ENCODE measurements at regions not wholly inside any gene's neighbourhood (a gene's known extent, or its start where the extent isn't known, plus 50 kb on each side); places are given as distances from the start of the nearest gene placed in this dataset.

DNA sequence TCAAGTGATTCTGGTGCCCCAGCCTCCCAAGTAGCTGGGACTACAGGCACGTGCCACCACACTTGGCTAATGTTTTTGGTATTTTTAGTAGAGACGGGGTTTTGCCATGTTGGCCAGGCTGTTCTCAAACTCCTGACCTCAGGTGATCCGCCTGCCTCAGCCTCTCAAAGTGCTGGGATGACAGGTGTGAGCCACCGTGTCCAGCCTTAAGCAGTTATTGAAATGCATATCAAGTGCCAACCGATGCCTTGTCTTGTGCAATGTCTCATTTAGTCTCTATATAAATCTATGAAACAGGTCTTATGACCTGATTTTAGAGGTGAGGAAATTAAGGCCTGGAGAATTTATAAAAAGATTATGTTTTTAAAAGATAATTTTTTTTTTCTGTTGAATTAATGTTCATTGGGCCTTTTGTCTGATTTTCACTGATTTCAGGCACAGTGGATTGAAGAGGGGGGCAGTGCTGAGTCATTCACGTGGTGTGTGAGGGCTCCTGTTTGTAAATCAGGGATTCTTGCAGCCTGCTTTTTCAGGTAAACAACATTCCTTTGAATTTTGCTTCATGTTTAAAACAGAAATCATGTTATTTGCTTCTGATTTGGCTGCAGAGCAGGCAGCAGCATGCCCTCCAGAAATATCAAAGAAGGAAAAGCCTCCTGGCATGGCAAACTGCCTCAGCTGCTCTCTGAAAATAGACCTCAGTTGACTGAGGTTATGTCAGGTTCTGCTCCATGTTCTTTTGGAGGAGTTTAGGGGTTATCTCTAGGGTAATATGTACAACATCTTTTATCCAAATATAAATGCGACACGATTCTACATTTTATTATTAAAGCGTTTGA lies 407.0 kb upstream of the RGMA start:
- in situ Hi-C loops (cut with MboI), result no loop called here
- Histone ChIP-seq H3K4me3 (no peak overlapping the region), H4K20me1 (replicated peaks; ENCODE audit: control insufficient read depth, insufficient read depth, low read length) (no peaks in the 10 kb centered on the region), H3K4me1 (replicated peaks in 1 of 2; ENCODE audit: control insufficient read depth in 2 of 2, insufficient read depth in 2 of 2, low read length in 2 of 2) (no peaks in the 10 kb centered on the region), H3K79me2 (ENCODE audit: control insufficient read depth, insufficient read depth, low read length) (no peaks in the 10 kb centered on the region), H3K9me1 (ENCODE audit: control insufficient read depth, insufficient read depth, low read length) (no peaks in the 10 kb centered on the region), H2AFZ (ENCODE audit: low read depth, low read length) (no peak overlapping the region), H3K4me2 (ENCODE audit: insufficient read depth, low read length) (no peak overlapping the region), H3K27me3 (ENCODE audit: control insufficient read depth in 2 of 2, insufficient read depth in 2 of 2, low read length in 2 of 2) (no peaks in the 10 kb centered on the region), H3K27ac (ENCODE audit: extremely low read depth, low read depth, low read length) (no peak overlapping the region), H3K9me3 (replicated peaks; ENCODE audit: control insufficient read depth, insufficient read depth, low read depth, low read length) (no peaks in the 10 kb centered on the region), H3K9ac (ENCODE audit: insufficient read depth in 1 of 2, low read depth in 2 of 2, low read length in 2 of 2) (no peak overlapping the region), H3K36me3 (ENCODE audit: control insufficient read depth, insufficient read depth, low read length) (no peaks in the 10 kb centered on the region)
- intact Hi-C loops (cut with micrococcal nuclease), result no loop called here
- TF ChIP-seq ZBTB17 (CRISPR knock-in tag; IDR thresholded peaks at IDR 0.05) (no peak), ZSCAN29 (IDR thresholded peaks at IDR 0.05) (no peak)
- ATAC-seq, result no peak
- 0% methylated on average over 9 of the region's 9 CpGs for WGBS (ENCODE audit: insufficient coverage, low coverage, missing lambda C conversion rate)
- ChIA-PET POLR2A (no interaction called here), CTCF (ENCODE audit: low intra/inter-chr PET ratio) (no interaction called here)
- no TSS peak for BruUV-seq (replicated peaks)
- no peak for DNase-seq (ENCODE audit: extremely low read depth in 1 of 4, low spot score in 3 of 4)
- FAIRE-seq, result no peak

DNA sequence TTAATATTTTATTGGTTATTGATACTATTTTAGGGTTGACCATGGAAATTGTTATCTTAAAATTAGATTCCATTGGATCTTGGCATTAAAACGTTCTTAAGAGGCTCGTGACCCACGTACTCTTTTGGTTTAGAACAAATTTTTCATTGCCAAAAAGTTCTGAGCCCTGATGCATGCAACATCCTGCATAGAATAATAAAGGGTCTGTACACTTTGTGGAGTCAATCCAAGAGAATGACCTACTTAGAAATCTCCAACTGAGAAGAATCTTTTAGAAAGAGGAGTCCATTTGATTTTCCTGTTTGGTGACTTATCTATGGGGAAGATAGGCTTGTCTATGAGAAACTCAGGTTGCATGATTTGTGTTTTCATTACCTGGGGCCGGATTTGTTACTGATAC lies 404.2 kb upstream of the RGMA start:
- H3K27ac ChIP-seq (ENCODE audit: extremely low read depth, low read depth, low read length), result no peak overlapping the region
- POLR2A ChIA-PET, result no interaction called here
- DNase-seq (ENCODE audit: extremely low read depth in 1 of 4, low spot score in 3 of 4) (no peak), ATAC-seq (no peak), FAIRE-seq (no peak)
- no peak overlapping the region for H3K4me3 ChIP-seq
- no peak overlapping the region for H3K9ac ChIP-seq (ENCODE audit: insufficient read depth in 1 of 2, low read depth in 2 of 2, low read length in 2 of 2)
- H3K4me1 ChIP-seq (replicated peaks in 1 of 2; ENCODE audit: control insufficient read depth in 2 of 2, insufficient read depth in 2 of 2, low read length in 2 of 2), result no peaks in the 10 kb centered on the region
- no peaks in the 10 kb centered on the region for H4K20me1 ChIP-seq (replicated peaks; ENCODE audit: control insufficient read depth, insufficient read depth, low read length)
- H3K36me3 ChIP-seq (ENCODE audit: control insufficient read depth, insufficient read depth, low read length), result no peaks in the 10 kb centered on the region
- no peak overlapping the region for H3K4me2 ChIP-seq (ENCODE audit: insufficient read depth, low read length)
- H3K9me3 ChIP-seq (replicated peaks; ENCODE audit: control insufficient read depth, insufficient read depth, low read depth, low read length), result no peaks in the 10 kb centered on the region
- H2AFZ ChIP-seq (ENCODE audit: low read depth, low read length), result no peak overlapping the region
- CTCF ChIA-PET (ENCODE audit: low intra/inter-chr PET ratio), result no interaction called here
- WGBS (ENCODE audit: insufficient coverage, low coverage, missing lambda C conversion rate), result 0% methylated on average over 4 of the region's 4 CpGs
- no peaks in the 10 kb centered on the region for H3K79me2 ChIP-seq (ENCODE audit: control insufficient read depth, insufficient read depth, low read length)
- intact Hi-C loops (cut with micrococcal nuclease) (no loop called here), in situ Hi-C loops (cut with MboI) (no loop called here)
- no peaks in the 10 kb centered on the region for H3K27me3 ChIP-seq (ENCODE audit: control insufficient read depth in 2 of 2, insufficient read depth in 2 of 2, low read length in 2 of 2)
- no peaks in the 10 kb centered on the region for H3K9me1 ChIP-seq (ENCODE audit: control insufficient read depth, insufficient read depth, low read length)
- BruUV-seq (replicated peaks), result no TSS peak
- TF ChIP-seq CEBPG (CRISPR knock-in tag; IDR thresholded peaks at IDR 0.05) (no peak), CEBPG (tag; conservative IDR thresholded peaks at IDR 0.05 in 1 of 2, IDR thresholded peaks at IDR 0.05 in 1 of 2) (no peak), CBFA2T2 (conservative IDR thresholded peaks at IDR 0.05) (no peak)
- TF ChIP-seq, protein P1, sequence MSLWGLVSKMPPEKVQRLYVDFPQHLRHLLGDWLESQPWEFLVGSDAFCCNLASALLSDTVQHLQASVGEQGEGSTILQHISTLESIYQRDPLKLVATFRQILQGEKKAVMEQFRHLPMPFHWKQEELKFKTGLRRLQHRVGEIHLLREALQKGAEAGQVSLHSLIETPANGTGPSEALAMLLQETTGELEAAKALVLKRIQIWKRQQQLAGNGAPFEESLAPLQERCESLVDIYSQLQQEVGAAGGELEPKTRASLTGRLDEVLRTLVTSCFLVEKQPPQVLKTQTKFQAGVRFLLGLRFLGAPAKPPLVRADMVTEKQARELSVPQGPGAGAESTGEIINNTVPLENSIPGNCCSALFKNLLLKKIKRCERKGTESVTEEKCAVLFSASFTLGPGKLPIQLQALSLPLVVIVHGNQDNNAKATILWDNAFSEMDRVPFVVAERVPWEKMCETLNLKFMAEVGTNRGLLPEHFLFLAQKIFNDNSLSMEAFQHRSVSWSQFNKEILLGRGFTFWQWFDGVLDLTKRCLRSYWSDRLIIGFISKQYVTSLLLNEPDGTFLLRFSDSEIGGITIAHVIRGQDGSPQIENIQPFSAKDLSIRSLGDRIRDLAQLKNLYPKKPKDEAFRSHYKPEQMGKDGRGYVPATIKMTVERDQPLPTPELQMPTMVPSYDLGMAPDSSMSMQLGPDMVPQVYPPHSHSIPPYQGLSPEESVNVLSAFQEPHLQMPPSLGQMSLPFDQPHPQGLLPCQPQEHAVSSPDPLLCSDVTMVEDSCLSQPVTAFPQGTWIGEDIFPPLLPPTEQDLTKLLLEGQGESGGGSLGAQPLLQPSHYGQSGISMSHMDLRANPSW (CRISPR knock-in tag; IDR thresholded peaks at IDR 0.05), result no peak
- TF ChIP-seq, protein P2, sequence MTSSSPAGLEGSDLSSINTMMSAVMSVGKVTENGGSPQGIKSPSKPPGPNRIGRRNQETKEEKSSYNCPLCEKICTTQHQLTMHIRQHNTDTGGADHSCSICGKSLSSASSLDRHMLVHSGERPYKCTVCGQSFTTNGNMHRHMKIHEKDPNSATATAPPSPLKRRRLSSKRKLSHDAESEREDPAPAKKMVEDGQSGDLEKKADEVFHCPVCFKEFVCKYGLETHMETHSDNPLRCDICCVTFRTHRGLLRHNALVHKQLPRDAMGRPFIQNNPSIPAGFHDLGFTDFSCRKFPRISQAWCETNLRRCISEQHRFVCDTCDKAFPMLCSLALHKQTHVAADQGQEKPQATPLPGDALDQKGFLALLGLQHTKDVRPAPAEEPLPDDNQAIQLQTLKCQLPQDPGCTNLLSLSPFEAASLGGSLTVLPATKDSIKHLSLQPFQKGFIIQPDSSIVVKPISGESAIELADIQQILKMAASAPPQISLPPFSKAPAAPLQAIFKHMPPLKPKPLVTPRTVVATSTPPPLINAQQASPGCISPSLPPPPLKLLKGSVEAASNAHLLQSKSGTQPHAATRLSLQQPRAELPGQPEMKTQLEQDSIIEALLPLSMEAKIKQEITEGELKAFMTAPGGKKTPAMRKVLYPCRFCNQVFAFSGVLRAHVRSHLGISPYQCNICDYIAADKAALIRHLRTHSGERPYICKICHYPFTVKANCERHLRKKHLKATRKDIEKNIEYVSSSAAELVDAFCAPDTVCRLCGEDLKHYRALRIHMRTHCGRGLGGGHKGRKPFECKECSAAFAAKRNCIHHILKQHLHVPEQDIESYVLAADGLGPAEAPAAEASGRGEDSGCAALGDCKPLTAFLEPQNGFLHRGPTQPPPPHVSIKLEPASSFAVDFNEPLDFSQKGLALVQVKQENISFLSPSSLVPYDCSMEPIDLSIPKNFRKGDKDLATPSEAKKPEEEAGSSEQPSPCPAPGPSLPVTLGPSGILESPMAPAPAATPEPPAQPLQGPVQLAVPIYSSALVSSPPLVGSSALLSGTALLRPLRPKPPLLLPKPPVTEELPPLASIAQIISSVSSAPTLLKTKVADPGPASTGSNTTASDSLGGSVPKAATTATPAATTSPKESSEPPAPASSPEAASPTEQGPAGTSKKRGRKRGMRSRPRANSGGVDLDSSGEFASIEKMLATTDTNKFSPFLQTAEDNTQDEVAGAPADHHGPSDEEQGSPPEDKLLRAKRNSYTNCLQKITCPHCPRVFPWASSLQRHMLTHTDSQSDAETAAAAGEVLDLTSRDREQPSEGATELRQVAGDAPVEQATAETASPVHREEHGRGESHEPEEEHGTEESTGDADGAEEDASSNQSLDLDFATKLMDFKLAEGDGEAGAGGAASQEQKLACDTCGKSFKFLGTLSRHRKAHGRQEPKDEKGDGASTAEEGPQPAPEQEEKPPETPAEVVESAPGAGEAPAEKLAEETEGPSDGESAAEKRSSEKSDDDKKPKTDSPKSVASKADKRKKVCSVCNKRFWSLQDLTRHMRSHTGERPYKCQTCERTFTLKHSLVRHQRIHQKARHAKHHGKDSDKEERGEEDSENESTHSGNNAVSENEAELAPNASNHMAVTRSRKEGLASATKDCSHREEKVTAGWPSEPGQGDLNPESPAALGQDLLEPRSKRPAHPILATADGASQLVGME (CRISPR knock-in tag; IDR thresholded peaks at IDR 0.05), result no peak

Data from K562 (cell line).